GM12878 (cell line): ENCODE measurements at regions not wholly inside any gene's neighbourhood (a gene's known extent, or its start where the extent isn't known, plus 50 kb on each side); places are given as distances from the start of the nearest gene placed in this dataset.

Source experiments
- ATF2 ChIP-seq: IDR thresholded peaks from 2 replicates; pipeline ENCODE4 v1.6.1; 2012; ENCODE audit warnings: low read length, inconsistent platforms
- CHD2 ChIP-seq: IDR thresholded peaks from 2 replicates; pipeline ENCODE4 v1.6.1; 2011; ENCODE audit warnings: low read depth, low read length, improper control_type of control experiment, borderline replicate concordance
- CREM ChIP-seq: IDR thresholded peaks from 2 replicates; pipeline ENCODE4 v1.6.1; 2014; ENCODE audit warnings: antibody characterized with exemption, low read depth
- CTCF ChIP-seq, 3 experiments: IDR thresholded peaks in 2 of 3; conservative IDR thresholded peaks in 1 of 3; 2 replicates each; pipeline ENCODE4 v1.5.1; 2011; ENCODE audit warnings: low read depth in 3 of 3, low read length in 3 of 3, mild to moderate bottlenecking in 3 of 3, control low read depth in 2 of 3, moderate library complexity in 2 of 3, inconsistent platforms in 1 of 3, mixed read lengths in 1 of 3; ENCODE audit not compliant: control insufficient read depth in 2 of 3, insufficient read depth in 1 of 3; ENCODE audit errors: extremely low read depth in 1 of 3
- GABPA ChIP-seq: IDR thresholded peaks from 2 replicates; pipeline ENCODE4 v1.6.1; 2014; ENCODE audit warnings: antibody characterized with exemption, low read depth, mild to moderate bottlenecking, inconsistent platforms
- MAX ChIP-seq: IDR thresholded peaks from 2 replicates; pipeline ENCODE4 v1.6.1; 2012; ENCODE audit warnings: low read depth, low read length, improper control_type of control experiment
- MXI1 ChIP-seq: fragments of 150-350 bp; IDR thresholded peaks from 2 replicates; pipeline ENCODE4 v1.6.1; 2011; ENCODE audit warnings: low read depth, mild to moderate bottlenecking, inconsistent platforms, low read length, improper control_type of control experiment
- PML ChIP-seq: IDR thresholded peaks from 2 replicates; pipeline ENCODE4 v1.6.1; 2012; ENCODE audit warnings: low read length, inconsistent platforms
- POLR2A ChIP-seq: IDR thresholded peaks from 2 replicates; pipeline ENCODE4 v1.6.1; 2011; ENCODE audit warnings: low read depth, mild to moderate bottlenecking, low read length
- SMC3 ChIP-seq: IDR thresholded peaks from 2 replicates; pipeline ENCODE4 v1.6.1; 2011; ENCODE audit warnings: low read length, improper control_type of control experiment, borderline replicate concordance
- ZNF274 ChIP-seq: IDR thresholded peaks from one replicate; pipeline ENCODE4 v1.8.0; 2011; ENCODE audit not compliant: insufficient read length, insufficient read depth
- TF ChIP-seq, protein P1 (sequence below): IDR thresholded peaks from 2 replicates; pipeline ENCODE4 v1.6.1; 2011; ENCODE audit warnings: low read depth, mild to moderate bottlenecking, low read length, moderate library complexity, borderline replicate concordance; ENCODE audit errors: extremely low read depth
- TF ChIP-seq, protein P2 (sequence below): fragments of 150-350 bp; IDR thresholded peaks from 2 replicates; pipeline ENCODE4 v1.6.1; 2014; ENCODE audit warnings: mild to moderate bottlenecking, low read depth, low read length
- TF ChIP-seq, protein P3 (sequence below): fragments of 450-650 bp; formaldehyde crosslinking; IDR thresholded peaks from 2 replicates; pipeline ENCODE4 v1.5.0; 2022; ENCODE audit warnings: mild to moderate bottlenecking, missing genetic modification characterization

- TF ChIP-seq CTCF (IDR thresholded peaks at IDR 0.05 in 2 of 3, conservative IDR thresholded peaks at IDR 0.05 in 1 of 3; ENCODE audit: control insufficient read depth in 2 of 3, extremely low read depth in 1 of 3, insufficient read depth in 1 of 3, low read depth in 3 of 3, low read length in 3 of 3) (no peak), PML (no peak), ZNF274 (no peak), CREM (no peak), GABPA (no peak), MAX (no peak), ATF2 (no peak), POLR2A (no peak), CHD2 (no peak), SMC3 (no peak), MXI1 (no peak)
- TF ChIP-seq, protein P1, sequence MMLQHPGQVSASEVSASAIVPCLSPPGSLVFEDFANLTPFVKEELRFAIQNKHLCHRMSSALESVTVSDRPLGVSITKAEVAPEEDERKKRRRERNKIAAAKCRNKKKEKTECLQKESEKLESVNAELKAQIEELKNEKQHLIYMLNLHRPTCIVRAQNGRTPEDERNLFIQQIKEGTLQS, result no peak
- TF ChIP-seq, protein P2, sequence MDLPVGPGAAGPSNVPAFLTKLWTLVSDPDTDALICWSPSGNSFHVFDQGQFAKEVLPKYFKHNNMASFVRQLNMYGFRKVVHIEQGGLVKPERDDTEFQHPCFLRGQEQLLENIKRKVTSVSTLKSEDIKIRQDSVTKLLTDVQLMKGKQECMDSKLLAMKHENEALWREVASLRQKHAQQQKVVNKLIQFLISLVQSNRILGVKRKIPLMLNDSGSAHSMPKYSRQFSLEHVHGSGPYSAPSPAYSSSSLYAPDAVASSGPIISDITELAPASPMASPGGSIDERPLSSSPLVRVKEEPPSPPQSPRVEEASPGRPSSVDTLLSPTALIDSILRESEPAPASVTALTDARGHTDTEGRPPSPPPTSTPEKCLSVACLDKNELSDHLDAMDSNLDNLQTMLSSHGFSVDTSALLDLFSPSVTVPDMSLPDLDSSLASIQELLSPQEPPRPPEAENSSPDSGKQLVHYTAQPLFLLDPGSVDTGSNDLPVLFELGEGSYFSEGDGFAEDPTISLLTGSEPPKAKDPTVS, result no peak
- TF ChIP-seq, protein P3, sequence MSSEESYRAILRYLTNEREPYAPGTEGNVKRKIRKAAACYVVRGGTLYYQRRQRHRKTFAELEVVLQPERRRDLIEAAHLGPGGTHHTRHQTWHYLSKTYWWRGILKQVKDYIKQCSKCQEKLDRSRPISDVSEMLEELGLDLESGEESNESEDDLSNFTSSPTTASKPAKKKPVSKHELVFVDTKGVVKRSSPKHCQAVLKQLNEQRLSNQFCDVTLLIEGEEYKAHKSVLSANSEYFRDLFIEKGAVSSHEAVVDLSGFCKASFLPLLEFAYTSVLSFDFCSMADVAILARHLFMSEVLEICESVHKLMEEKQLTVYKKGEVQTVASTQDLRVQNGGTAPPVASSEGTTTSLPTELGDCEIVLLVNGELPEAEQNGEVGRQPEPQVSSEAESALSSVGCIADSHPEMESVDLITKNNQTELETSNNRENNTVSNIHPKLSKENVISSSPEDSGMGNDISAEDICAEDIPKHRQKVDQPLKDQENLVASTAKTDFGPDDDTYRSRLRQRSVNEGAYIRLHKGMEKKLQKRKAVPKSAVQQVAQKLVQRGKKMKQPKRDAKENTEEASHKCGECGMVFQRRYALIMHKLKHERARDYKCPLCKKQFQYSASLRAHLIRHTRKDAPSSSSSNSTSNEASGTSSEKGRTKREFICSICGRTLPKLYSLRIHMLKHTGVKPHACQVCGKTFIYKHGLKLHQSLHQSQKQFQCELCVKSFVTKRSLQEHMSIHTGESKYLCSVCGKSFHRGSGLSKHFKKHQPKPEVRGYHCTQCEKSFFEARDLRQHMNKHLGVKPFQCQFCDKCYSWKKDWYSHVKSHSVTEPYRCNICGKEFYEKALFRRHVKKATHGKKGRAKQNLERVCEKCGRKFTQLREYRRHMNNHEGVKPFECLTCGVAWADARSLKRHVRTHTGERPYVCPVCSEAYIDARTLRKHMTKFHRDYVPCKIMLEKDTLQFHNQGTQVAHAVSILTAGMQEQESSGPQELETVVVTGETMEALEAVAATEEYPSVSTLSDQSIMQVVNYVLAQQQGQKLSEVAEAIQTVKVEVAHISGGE (CRISPR knock-in tag), result no peak
Measured at GRCh38 chr16:76204249-76204648, 73.0 kb upstream of the CNTNAP4 start.
